HEK293T (cell line): ENCODE measurements at regions not wholly inside any gene's neighbourhood (a gene's known extent, or its start where the extent isn't known, plus 50 kb on each side); places are given as distances from the start of the nearest gene placed in this dataset.

ENCODE experiments used
- CTCF ChIA-PET: fragments of 350-600 bp; formaldehyde crosslinking; extraction: SDS; loops from one replicate; lab custom pipeline; 2021; ENCODE audit warnings: antibody characterized with exemption, inconsistent platforms; lab: Yijun Ruan, JAX
- POLR2A ChIA-PET: fragments of 350-600 bp; formaldehyde crosslinking; extraction: SDS; loops from one replicate; lab custom pipeline; 2020; ENCODE audit warnings: antibody characterized with exemption, inconsistent platforms; lab: Yijun Ruan, JAX
- DNase-seq: peaks from one replicate; pipeline ENCODE4 v3.0.0; 2012; ENCODE audit warnings: mixed read lengths; ENCODE audit errors: extremely low spot score
- ARNT ChIP-seq: fragments of 450-650 bp; IDR thresholded peaks from 2 replicates; pipeline ENCODE4 v1.6.1; 2017; ENCODE audit warnings: mild to moderate bottlenecking
- BHLHE40 ChIP-seq: fragments of 450-650 bp; IDR thresholded peaks from 2 replicates; pipeline ENCODE4 v1.6.1; 2016; ENCODE audit warnings: mild to moderate bottlenecking, moderate library complexity, borderline replicate concordance
- CTBP1 ChIP-seq: fragments of 450-650 bp; IDR thresholded peaks from 2 replicates; pipeline ENCODE4 v1.6.1; 2016; ENCODE audit warnings: borderline replicate concordance
- ELF4 ChIP-seq: fragments of 450-650 bp; IDR thresholded peaks from 2 replicates; pipeline ENCODE4 v1.6.1; 2017; ENCODE audit warnings: antibody characterized with exemption
- FOXA1 ChIP-seq: fragments of 450-650 bp; IDR thresholded peaks from 2 replicates; pipeline ENCODE4 v1.6.1; 2016; ENCODE audit warnings: mild to moderate bottlenecking
- FOXK2 ChIP-seq: fragments of 450-650 bp; IDR thresholded peaks from 2 replicates; pipeline ENCODE4 v1.6.1; 2016; ENCODE audit warnings: mild to moderate bottlenecking
- FOXM1 ChIP-seq: fragments of 450-650 bp; IDR thresholded peaks from 2 replicates; pipeline ENCODE4 v1.6.1; 2017; ENCODE audit warnings: mild to moderate bottlenecking, borderline replicate concordance
- HDGF ChIP-seq: fragments of 450-650 bp; IDR thresholded peaks from 2 replicates; pipeline ENCODE4 v1.6.1; 2017; ENCODE audit warnings: antibody characterized with exemption, borderline replicate concordance
- L3MBTL2 ChIP-seq: fragments of 450-650 bp; conservative IDR thresholded peaks from 2 replicates; pipeline ENCODE4 v1.6.1; 2016; ENCODE audit warnings: mild to moderate bottlenecking
- LEF1 ChIP-seq: fragments of 450-650 bp; IDR thresholded peaks from 2 replicates; pipeline ENCODE4 v1.6.1; 2017; ENCODE audit warnings: mild to moderate bottlenecking, borderline replicate concordance
- NFRKB ChIP-seq: fragments of 450-650 bp; IDR thresholded peaks from 2 replicates; pipeline ENCODE4 v1.6.1; 2016; ENCODE audit warnings: mild to moderate bottlenecking, moderate library complexity
- SP1 ChIP-seq: fragments of 450-650 bp; IDR thresholded peaks from 2 replicates; pipeline ENCODE4 v1.6.1; 2017
- SUZ12 ChIP-seq: fragments of 450-650 bp; IDR thresholded peaks from 2 replicates; pipeline ENCODE4 v1.6.1; 2016; ENCODE audit warnings: mild to moderate bottlenecking
- TARDBP ChIP-seq: fragments of 450-650 bp; IDR thresholded peaks from 2 replicates; pipeline ENCODE4 v1.6.1; 2016
- ZNF384 ChIP-seq: fragments of 450-650 bp; IDR thresholded peaks from 2 replicates; pipeline ENCODE4 v1.6.1; 2016
- TF ChIP-seq, protein P1 (sequence below): fragments of 450-650 bp; IDR thresholded peaks from 2 replicates; pipeline ENCODE4 v1.6.1; 2016

DNA sequence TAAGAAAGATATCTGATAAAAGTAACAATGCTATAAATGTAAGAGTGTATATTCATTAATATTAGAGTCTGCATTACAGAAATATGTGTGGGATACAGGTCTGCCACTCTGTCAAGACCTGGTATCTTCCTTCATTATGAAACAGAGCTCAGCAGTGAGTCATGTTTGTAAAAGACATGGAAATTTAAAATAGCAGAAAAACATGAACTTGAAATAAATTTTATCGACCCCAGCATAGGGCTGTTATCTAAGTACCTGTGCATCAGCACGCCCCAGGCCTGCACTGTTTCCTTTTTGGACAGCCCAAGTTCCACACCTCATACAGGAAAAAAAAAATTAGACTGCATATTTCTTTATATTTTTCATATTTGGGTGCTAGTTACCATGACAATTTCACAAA is 58.0 kb upstream of the ZPBP start:
- POLR2A ChIA-PET: no interaction called here
- CTCF ChIA-PET: no interaction called here
- TF ChIP-seq CTBP1: no peak
- TF ChIP-seq FOXM1: no peak
- DNase-seq: no peak

DNA sequence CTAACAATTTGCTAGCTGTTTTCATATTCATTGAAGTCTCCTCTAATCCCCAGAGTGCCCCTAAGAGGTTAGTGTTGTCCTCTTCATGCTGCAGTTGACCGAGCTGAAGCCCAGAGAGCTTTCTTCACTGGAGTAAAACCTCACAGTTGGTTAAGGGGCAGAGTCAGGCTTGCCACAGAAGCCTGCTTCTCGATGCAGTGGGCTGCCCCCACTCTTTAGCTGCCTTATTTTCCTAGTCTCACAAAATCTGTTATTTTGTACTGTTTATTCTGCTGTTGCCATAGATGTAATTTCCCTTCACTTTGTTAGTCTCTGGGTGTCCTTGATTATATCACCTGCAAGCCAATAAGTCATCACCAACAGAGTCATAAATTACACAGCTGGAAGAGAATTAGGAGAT is 56.3 kb upstream of the ZPBP start:
- POLR2A ChIA-PET: no interaction called here
- CTCF ChIA-PET: no interaction called here
- no peak for DNase-seq
- TF ChIP-seq FOXM1 (no peak), ELF4 (no peak), FOXK2 (no peak), SUZ12 (no peak), L3MBTL2 (no peak)

DNA sequence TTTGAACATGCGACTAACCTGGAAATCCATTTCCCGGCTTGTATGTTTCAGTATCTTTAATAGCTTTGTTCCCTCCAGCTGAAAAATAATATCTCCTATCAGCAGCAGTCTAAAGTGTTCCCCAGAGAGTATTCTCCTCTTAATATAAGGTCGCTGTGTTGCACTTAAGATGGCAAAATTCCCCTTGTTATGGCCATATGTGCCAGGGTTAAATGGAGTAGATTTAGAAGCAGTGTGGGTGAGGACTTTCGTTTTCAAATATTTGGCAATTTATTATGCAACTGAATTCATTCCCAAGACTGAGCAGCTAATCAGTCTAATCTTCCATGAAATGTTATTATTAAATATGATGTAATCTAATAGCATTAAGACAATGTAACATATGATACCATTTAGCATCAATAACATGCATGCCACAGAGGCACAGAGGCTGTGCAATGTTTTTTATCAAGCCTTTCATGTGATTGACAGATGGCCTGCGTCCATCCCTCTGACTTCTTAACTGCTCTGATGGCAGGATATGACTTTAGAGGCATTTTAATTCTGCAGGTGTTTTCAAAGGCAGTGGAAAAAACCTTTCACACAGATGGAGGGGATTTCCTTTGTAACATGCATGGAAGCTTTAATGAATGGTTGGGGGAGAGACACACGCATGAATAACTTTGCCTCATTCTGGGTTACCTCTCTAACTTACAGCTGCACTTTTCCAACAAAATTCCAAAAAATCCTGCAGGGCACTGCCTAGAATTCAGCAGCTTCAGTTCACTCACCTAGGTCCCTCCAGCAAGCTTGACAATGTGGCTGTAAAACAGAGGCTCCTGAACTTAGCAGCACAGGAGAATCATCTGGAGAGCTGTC is 55.1 kb upstream of the ZPBP start:
- ChIA-PET POLR2A (interaction anchor here (0.9 kb wide), 1 partner anchor 270 kb away, joined by 3 read pairs; no protein-coding TSS in a partner anchor), CTCF (no interaction called here)
- DNase-seq: no peak
- TF ChIP-seq HDGF: no peak
- no peak for TF ChIP-seq FOXM1
- no peak for TF ChIP-seq L3MBTL2
- TF ChIP-seq NFRKB: no peak
- TF ChIP-seq SP1: no peak
- no peak for TF ChIP-seq CTBP1
- no peak for TF ChIP-seq FOXK2
- TF ChIP-seq ELF4: no peak
- no peak for TF ChIP-seq LEF1
- TF ChIP-seq, protein P1, sequence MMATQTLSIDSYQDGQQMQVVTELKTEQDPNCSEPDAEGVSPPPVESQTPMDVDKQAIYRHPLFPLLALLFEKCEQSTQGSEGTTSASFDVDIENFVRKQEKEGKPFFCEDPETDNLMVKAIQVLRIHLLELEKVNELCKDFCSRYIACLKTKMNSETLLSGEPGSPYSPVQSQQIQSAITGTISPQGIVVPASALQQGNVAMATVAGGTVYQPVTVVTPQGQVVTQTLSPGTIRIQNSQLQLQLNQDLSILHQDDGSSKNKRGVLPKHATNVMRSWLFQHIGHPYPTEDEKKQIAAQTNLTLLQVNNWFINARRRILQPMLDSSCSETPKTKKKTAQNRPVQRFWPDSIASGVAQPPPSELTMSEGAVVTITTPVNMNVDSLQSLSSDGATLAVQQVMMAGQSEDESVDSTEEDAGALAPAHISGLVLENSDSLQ: no peak
- no peak for TF ChIP-seq ARNT
- TF ChIP-seq SUZ12: no peak
- no peak for TF ChIP-seq BHLHE40
- no peak for TF ChIP-seq TARDBP
- no peak for TF ChIP-seq ZNF384
- TF ChIP-seq FOXA1: no peak

DNA sequence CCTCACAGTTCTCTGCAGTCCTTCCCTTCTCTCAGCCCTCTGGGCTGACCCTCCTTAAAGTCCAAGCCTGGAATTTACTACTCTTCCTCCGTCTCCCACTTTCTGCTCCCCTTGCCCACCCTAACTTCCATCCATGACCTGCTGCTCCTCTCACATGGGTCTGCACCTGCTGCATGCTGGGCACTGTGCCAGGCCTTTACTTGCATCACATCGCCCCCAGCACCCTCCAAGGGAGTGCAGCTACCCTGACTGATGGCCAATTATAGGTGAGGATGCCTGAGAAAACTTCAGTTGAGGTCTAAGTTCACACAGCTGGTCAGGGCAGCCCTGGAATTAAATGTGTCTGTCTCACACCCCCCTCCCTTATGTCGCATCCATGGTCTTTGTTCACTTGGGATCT is 53.6 kb upstream of the ZPBP start:
- ChIA-PET CTCF (no interaction called here), POLR2A (no interaction called here)
- no peak for TF ChIP-seq FOXA1
- TF ChIP-seq FOXM1: no peak
- TF ChIP-seq SP1: no peak
- TF ChIP-seq ARNT: no peak
- TF ChIP-seq LEF1: no peak
- TF ChIP-seq BHLHE40: no peak
- TF ChIP-seq SUZ12: no peak
- TF ChIP-seq NFRKB: no peak
- TF ChIP-seq CTBP1: no peak
- no peak for TF ChIP-seq FOXK2
- TF ChIP-seq, protein P1: no peak
- TF ChIP-seq HDGF: no peak
- no peak for TF ChIP-seq L3MBTL2
- TF ChIP-seq TARDBP: no peak
- TF ChIP-seq ELF4: no peak
- no peak for TF ChIP-seq ZNF384
- no peak for DNase-seq

DNA sequence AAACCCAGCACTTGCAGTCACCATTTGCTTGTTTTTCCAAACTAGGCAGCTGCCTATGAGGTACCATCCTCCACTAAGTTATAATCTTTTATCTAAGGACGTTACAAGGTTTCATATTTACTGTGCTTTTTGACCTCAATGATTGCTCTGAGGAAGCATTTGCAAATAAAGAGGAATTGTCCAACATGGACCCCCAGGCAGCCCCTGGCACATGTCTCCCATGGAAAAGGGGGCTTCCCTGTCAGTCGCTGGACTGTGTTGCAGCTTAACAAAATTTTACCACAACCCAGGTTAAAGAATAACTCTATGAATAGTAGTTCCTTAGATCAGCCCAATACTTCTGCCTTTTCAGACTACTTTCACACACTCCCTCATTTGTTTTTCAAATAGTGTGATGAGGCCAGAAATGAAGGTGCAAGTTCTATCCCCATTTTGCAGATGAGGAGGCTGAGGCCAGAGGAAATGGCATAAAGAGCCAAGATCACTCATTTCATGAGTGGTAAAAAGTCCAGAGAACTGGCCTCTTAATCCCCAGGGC is 52.8 kb upstream of the ZPBP start:
- ChIA-PET CTCF (interaction anchor here (0.7 kb wide), 1 partner anchor 1014 kb away, joined by 3 read pairs; no protein-coding TSS in a partner anchor), POLR2A (no interaction called here)
- DNase-seq: no peak
- TF ChIP-seq SUZ12: no peak
- no peak for TF ChIP-seq ZNF384

DNA sequence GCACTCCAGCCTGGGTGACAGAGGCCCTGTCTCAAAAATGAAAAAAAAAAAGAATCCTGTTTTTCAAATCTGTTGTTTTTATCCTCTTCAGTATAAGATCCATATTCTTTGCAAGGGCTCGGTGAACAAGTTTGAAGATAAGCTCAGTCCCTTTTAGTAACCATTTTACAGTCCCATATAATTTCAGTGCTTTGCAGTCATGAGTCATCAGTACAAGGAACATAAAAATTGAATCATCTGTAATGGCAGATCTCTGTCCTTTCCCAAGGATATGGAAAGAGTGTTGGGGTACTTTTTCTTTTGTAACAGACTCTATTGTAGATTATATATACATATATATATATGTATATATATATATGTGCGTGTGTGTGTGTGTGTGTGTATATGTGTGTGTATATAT is 52.2 kb upstream of the ZPBP start:
- ChIA-PET CTCF (interaction anchor here (0.7 kb wide), 1 partner anchor 1014 kb away, joined by 3 read pairs; no protein-coding TSS in a partner anchor), POLR2A (no interaction called here)
- TF ChIP-seq, protein P1: no peak
- TF ChIP-seq CTBP1: no peak
- no peak for TF ChIP-seq FOXM1
- no peak for TF ChIP-seq ARNT
- no peak for TF ChIP-seq NFRKB
- TF ChIP-seq TARDBP: no peak
- no peak for TF ChIP-seq ZNF384
- TF ChIP-seq SP1: no peak
- TF ChIP-seq ELF4: no peak
- no peak for TF ChIP-seq FOXA1
- no peak for TF ChIP-seq L3MBTL2
- no peak for TF ChIP-seq SUZ12
- DNase-seq: no peak
